Gastroesophageal sphincter (tissue), 4 donors: ENCODE measurements at regions not wholly inside any gene's neighbourhood (a gene's known extent, or its start where the extent isn't known, plus 50 kb on each side); places are given as distances from the start of the nearest gene placed in this dataset.

Experiments used
- ATAC-seq: fragments of 150-250 bp; one replicate; pipeline ENCODE4 v1.9.1; 2016; ENCODE audit warnings: mild to moderate bottlenecking, moderate library complexity
- H3K27ac ChIP-seq, 4 donors: fragments of 200-600 bp; sonication (generic) in 3 of 4; 1 replicate in 3 of 4; 2 replicates in 1 of 4; pipeline ENCODE4 v1.5.1; 2016 to 2019
- H3K27me3 ChIP-seq: fragments of 200-600 bp; sonication (generic); one replicate; pipeline ENCODE4 v1.5.1; 2019
- H3K36me3 ChIP-seq, 2 donors: fragments of 200-600 bp; sonication (generic); one replicate each; pipeline ENCODE4 v1.5.1; 2019; ENCODE audit warnings: control low read depth in 1 of 2
- H3K4me1 ChIP-seq, 3 donors: fragments of 200-600 bp; sonication (generic); 1 replicate in 2 of 3; 2 replicates in 1 of 3; pipeline ENCODE4 v1.5.1; 2016 to 2019; ENCODE audit warnings: control low read depth in 2 of 3
- H3K4me3 ChIP-seq, 2 donors: fragments of 200-600 bp; sonication (generic); one replicate each; pipeline ENCODE4 v1.5.1; 2019; ENCODE audit warnings: mild to moderate bottlenecking in 1 of 2, moderate library complexity in 1 of 2
- H3K9me3 ChIP-seq, 3 donors: fragments of 200-600 bp; sonication (generic); one replicate each; pipeline ENCODE4 v1.5.1; 2017 to 2019; ENCODE audit warnings: control low read depth in 2 of 3
- CTCF ChIP-seq, 4 experiments: fragments of 200-600 bp in 2 of 4; fragments of 450-650 bp in 2 of 4; sonication (generic) in 1 of 4; IDR thresholded peaks; one replicate each; pipeline ENCODE4 v1.5.1; 2017 to 2019; ENCODE audit warnings: antibody characterized with exemption in 4 of 4, mild to moderate bottlenecking in 2 of 4, moderate library complexity in 2 of 4
- EP300 ChIP-seq: sonication (generic); formaldehyde crosslinking; IDR thresholded peaks from one replicate; pipeline ENCODE4 v1.6.1; 2017; ENCODE audit warnings: antibody characterized with exemption, mild to moderate bottlenecking
- POLR2A ChIP-seq, 2 donors: fragments of 450-650 bp; IDR thresholded peaks; one replicate each; pipeline ENCODE4 v1.6.1; 2017; ENCODE audit warnings: antibody characterized with exemption in 2 of 2, mild to moderate bottlenecking in 2 of 2, moderate library complexity in 1 of 2
- POLR2AphosphoS5 ChIP-seq: sonication (generic); formaldehyde crosslinking; IDR thresholded peaks from one replicate; pipeline ENCODE4 v1.6.1; 2017; ENCODE audit warnings: antibody characterized with exemption
- WGBS, 2 donors: methylation state at CpG; one replicate each; pipeline ENCODE4 v1.1.5; 2018; ENCODE audit warnings: low coverage in 1 of 2; 5-methylcytosine and 5-hydroxymethylcytosine counted together

DNA sequence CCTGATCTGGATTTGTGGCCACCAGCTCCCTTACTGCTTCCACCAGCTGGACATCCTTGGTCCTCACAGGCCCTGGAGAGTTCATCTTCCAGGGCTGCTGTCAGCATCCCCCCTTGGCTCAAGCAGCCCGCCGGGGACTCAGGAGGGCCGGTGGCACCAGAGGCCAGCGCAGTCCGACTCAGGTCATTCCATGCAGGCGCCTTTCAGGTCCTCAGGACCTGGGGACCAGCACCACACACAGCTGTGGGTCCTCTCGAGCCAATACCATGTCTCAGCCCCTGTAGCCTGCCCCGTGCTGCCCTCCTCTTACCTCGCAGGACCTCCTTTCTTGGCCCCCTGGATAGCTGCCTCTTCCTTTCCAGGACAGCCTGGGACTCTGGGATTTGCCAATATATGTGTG lies 145.5 kb downstream of the BMS1 start:
- Histone ChIP-seq H3K27me3 (peaks cover 78% of the 10 kb centered on the region), H3K9me3 (no peaks in the 10 kb centered on the region), H3K4me1 (peaks cover 0 to 9% (median 3%) of the 10 kb centered on the region in 3 donors), H3K27ac (no peak overlapping the region), H3K4me3 (no peak overlapping the region), H3K36me3 (no peaks in the 10 kb centered on the region)
- no peak for ATAC-seq
- WGBS, 2 donors, result 89% methylated on average over 7 of the region's 9 CpGs; no CpG with 5 or more reads in 1 of the 2 donors
- TF ChIP-seq POLR2A (IDR thresholded peaks at IDR 0.05), result no peak
- TF ChIP-seq POLR2AphosphoS5, result no peak
- no peak for TF ChIP-seq CTCF (IDR thresholded peaks at IDR 0.05)
- no peak for TF ChIP-seq EP300

DNA sequence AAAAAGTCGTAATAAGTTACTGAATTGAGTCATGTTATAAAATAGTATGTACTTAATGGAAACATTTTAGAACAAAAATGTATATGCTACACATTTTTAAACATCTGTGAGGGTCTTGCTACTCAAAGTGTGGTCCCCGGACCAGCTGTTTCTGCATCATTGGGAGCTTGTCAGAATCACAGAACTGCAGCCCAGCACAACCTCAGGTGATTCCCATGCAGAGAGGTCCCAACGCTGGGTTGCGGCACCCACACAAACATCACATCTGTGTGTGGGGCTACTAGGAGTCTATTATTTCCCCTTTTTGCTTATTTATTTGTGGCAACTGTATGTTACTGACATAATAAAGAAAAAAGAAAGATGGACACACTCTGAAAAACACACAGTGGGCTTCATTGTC lies 146.6 kb downstream of the BMS1 start:
- ATAC-seq, result no peak
- Histone ChIP-seq H3K9me3 (no peaks in the 10 kb centered on the region), H3K27ac (no peak overlapping the region), H3K4me1 (peaks cover 0 to 20% (median 9%) of the 10 kb centered on the region in 3 donors), H3K27me3 (peaks cover 89% of the 10 kb centered on the region), H3K4me3 (no peak overlapping the region), H3K36me3 (no peaks in the 10 kb centered on the region)
- no peak for TF ChIP-seq EP300
- TF ChIP-seq CTCF (IDR thresholded peaks at IDR 0.05), result no peak
- no peak for TF ChIP-seq POLR2AphosphoS5
- no peak for TF ChIP-seq POLR2A (IDR thresholded peaks at IDR 0.05)
- WGBS, 2 donors, result 71 to 92% methylated on average over 1 to 4 of the region's 4 CpGs

GRCh38 chr10:42929993-42930392 lies 146.9 kb upstream of the RET start:
- H3K27me3 ChIP-seq, result peaks cover 97% of the 10 kb centered on the region
- peaks cover 0 to 20% (median 9%) of the 10 kb centered on the region in 3 donors for H3K4me1 ChIP-seq
- ATAC-seq, result no peak
- no peaks in the 10 kb centered on the region for H3K36me3 ChIP-seq
- H3K4me3 ChIP-seq, result no peak overlapping the region
- TF ChIP-seq POLR2A (IDR thresholded peaks at IDR 0.05) (no peak), CTCF (IDR thresholded peaks at IDR 0.05) (no peak), EP300 (no peak), POLR2AphosphoS5 (no peak)
- 97 to 100% methylated on average over 1 to 5 of the region's 8 CpGs for WGBS, 2 donors
- no peak overlapping the region for H3K27ac ChIP-seq
- H3K9me3 ChIP-seq, result no peaks in the 10 kb centered on the region

- ATAC-seq, result no peak
- TF ChIP-seq EP300 (no peak), POLR2AphosphoS5 (no peak), CTCF (IDR thresholded peaks at IDR 0.05) (no peak), POLR2A (IDR thresholded peaks at IDR 0.05) (no peak)
- Histone ChIP-seq H3K4me1 (peaks cover 0 to 20% (median 9%) of the 10 kb centered on the region in 3 donors), H3K27me3 (peaks cover 100% of the 10 kb centered on the region), H3K4me3 (no peak overlapping the region), H3K27ac (no peak overlapping the region), H3K9me3 (no peaks in the 10 kb centered on the region), H3K36me3 (no peaks in the 10 kb centered on the region)
- WGBS, 2 donors, result 75 to 83% methylated on average over 6 to 8 of the region's 11 CpGs
Measured at GRCh38 chr10:42930516-42931192, 146.2 kb upstream of the RET start.

GRCh38 chr10:42932116-42932515 lies 144.8 kb upstream of the RET start:
- 76 to 100% methylated on average over 1 to 3 of the region's 12 CpGs for WGBS, 2 donors
- H3K36me3 ChIP-seq, result no peaks in the 10 kb centered on the region
- no peaks in the 10 kb centered on the region for H3K9me3 ChIP-seq
- H3K4me1 ChIP-seq, result peaks cover 0 to 20% (median 9%) of the 10 kb centered on the region in 3 donors
- no peak overlapping the region for H3K4me3 ChIP-seq
- ATAC-seq, result no peak
- peaks cover 98% of the 10 kb centered on the region for H3K27me3 ChIP-seq
- H3K27ac ChIP-seq, result no peak overlapping the region
- TF ChIP-seq POLR2A (IDR thresholded peaks at IDR 0.05) (no peak), CTCF (IDR thresholded peaks at IDR 0.05) (no peak), POLR2AphosphoS5 (no peak), EP300 (no peak)
